ENCODE measurements at regions not wholly inside any gene's neighbourhood (a gene's known extent, or its start where the extent isn't known, plus 50 kb on each side); places are given as distances from the start of the nearest gene placed in this dataset.

DNA sequence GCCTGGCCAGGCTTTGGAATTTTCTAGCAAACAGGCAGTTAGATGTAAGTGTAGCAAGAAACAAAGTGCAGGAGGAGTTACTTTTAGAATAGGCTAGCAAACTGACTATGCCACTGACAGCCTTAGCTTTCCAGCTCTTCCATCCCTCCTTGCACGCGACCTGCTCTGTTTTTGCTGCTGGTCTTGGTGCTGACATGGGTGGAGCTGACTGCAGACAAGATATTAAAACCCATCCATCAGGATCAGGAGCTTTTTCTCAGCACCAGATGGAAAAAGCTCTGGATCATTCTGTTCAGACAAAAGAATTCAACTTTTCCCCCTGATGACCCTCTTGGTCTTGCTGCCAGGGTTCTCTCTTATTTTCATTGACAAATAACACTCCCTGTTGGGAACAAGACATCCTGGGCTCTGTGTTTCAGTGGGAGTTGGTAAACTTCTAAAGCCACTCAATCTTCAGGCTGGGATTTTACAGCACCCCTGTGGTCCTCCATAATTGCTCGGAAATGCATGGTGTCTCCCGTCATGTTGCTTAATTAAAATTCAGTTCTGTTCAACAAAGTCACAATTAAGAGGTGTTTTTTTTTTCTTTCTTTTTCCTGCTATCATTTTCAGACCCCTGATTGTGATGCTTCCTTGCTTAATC, 240.0 kb upstream of the LARGE1 start:
- no peak for DNase-seq

DNA sequence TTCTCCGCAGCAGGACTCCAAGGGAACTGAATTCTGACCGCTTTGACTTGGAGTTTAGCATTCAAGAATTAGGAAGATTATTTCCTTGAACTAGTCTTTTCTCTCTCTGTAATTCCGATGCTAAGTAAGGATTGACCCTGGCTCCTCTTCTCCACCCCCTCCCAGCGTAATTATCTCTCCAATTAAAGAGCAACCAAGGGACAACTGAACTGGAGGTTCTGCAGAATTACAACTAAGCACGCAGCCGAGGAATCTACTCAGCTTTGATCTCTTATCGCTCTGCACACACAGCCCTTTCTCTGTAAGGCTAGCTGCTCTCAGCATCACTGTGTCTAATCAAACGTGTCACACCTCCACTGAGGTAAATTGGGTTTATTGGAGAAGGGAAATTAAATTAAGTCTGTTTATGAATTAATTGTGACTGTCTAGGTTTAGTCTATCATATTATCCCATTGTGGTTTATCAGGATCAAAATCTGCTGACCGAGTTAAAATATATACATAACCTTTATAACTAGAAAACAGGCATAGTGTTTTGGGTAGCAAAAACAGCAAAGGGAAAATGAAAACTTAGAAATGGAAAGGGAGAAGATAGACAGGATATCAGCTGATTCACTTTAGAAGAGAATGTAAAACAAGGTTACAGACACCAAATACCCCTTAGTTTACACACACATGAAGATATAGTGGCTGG, 241.3 kb upstream of the LARGE1 start:
- DNase-seq: no peak

DNA sequence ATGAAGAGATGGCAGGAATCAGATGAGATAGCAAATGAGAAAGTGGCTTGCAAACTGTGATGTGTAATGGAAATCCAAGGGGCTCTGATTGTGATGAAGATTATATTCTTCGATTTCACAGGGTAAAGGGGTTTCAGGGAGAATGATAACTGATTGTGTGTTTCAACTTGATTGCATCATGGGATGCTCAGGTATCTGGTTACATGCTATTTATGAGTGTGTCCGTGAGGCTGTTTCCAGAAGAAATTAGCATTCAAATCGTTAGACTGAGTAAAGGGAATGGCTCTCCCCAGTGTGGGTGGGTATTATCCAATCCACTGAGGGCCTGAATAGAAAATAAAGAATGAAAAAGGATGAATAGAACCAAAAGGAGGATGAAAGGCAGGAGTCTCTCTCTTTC, 278.7 kb upstream of the LARGE1 start:
- DNase-seq: no peak

DNA sequence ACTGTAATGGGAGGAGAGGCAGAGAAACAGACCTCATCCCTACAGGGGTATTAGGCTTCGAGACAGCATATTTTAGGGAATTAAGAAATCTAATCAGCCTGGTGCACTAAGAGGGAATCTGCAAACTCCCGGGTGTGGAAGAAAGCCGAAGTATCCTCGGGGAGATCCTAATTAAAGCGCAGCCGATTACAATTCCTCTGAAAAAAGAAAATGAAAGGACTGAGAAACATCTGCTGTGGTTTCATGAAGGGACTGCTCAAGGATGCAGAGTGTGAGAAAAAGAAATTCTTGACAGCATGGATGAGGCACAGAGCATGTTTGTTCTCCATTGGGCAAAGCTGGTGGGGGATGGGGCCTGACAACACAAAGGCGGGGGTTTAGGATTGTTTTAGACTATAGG, 290.0 kb upstream of the LARGE1 start:
- DNase-seq: no peak

DNA sequence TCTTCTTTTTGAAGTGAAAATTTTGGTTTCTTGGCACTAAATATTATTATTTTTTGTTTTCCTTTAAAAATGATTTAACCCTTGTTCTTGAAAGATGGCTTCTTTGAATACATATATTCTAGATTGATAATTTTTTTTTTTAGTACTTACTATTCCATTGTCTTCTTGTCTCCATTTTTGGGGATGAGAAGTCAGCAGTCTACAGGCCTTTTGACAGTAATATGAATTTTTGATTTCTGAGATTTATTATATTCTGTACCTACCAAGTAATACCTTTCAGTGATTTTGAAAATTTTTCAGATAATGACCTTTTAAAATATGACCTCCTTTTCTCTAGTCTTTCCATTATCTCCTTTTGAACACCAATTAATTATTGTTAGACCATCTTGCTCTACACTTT, 294.1 kb upstream of the LARGE1 start:
- no peak for DNase-seq

DNA sequence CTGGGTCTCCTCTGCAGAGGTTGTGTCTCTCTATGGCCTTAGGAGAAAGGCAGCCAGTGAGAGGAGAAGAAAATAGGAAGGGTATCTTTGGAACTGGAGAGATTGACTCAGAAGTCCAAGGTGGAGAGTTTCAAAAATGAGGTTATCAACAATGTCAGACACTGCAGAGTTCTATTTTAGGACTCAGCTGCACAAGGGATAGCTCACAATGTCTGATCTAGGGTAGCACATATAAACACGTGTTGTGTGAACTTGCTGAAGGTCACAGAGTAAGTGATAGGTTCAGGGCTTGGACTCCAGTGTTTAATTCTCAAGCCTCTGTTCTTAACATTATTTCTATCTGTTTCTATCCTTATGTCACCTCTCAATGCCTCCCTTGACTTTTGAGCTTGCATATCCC, 305.0 kb upstream of the LARGE1 start:
- DNase-seq: no peak

DNA sequence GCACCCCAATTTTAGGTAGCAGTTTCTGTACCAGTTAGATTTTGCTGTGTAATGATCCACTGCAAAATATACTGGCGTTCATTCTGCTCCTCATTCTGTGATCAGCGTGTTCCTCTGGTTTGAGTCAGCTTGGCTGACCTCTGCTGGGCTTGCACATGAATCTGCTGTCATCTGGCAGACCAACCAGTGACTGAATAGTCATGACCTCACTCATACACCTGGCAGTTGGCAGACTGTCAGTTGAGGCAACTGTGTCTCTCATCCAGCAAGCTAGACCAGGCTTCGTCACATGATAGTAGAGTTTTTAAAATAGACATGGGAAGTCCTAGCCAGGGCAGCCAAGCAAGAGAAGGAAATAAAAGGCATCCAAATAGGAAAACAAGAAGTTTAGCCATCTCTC, 316.3 kb upstream of the LARGE1 start:
- no peak for DNase-seq

DNA sequence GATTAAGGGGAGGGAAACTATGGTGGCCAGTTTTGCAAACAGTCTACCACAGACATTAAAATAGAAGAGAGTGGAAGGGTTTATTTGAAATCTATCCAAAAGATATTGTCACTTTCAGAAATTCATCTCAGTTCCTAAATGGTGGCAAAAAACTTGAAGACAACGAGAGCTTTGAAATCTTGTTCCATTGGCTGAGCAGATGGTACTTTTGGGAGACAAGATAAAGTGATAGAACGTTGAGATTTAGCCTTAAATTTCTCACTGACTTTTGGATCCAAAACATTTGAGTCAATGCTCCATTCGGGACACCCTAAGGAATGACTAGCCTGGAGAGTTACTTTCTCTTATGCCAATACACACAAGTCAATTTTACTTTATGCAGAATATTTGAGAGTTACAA, 319.1 kb upstream of the LARGE1 start:
- no peak for DNase-seq

DNA sequence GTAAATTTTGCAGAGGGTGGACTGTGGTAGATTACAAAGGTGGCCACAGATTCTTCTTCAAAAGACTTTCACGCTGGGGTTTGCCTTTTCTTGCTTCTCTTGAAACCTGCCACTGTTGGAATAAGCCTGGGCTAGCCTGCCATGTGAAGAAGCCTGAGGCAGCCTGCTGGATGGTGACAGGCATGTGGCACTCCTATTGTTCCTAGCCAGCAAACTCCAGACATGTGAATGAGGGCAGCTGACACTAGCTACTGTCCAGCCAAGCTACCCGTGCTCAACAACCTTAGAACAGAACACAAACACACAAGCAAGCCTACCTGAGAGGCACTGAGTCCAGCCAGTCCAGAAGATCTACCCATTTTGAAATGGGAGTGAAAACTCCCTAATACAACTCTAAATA, 322.7 kb upstream of the LARGE1 start:
- no peak for DNase-seq

DNA sequence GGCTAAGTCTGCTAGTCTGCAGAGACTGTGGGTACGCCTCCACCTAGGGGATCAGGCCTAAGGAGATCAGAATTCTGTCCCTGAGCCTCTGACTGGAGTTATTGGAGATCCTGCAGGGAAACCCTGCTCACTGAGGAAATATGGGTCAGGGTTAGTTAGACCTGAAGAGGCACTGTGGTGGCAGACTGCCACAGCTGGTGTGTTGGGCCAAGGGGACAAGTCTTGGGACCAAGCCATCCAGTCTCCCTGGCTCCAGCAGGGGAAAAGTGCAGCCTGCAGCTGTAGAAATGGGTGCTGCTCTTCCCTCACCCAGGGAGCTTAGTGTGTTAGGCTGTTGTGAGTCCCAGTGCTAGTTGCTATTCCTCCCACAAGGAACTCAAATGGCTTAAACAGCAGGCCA, 334.8 kb upstream of the LARGE1 start:
- DNase-seq: no peak

DNA sequence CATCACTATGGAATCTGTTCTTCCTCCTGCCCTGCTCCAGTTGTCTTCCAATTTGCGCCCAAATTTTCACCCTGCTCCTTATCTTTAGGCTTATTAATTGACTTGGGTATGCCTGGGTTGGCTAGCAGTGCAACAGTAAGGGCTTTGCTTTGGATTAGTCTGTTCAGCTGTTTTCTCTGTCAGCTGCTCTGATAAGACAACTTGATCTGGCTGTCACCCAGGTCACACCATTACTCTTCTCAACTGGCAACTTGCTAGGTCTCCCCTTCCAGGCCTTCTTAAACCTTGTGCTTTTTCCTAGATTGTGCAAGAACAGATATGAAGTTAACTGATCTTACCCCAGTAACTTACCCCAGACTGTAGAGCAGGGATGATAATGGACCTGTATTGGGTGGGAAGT, 357.8 kb upstream of the LARGE1 start:
- DNase-seq: no peak

DNA sequence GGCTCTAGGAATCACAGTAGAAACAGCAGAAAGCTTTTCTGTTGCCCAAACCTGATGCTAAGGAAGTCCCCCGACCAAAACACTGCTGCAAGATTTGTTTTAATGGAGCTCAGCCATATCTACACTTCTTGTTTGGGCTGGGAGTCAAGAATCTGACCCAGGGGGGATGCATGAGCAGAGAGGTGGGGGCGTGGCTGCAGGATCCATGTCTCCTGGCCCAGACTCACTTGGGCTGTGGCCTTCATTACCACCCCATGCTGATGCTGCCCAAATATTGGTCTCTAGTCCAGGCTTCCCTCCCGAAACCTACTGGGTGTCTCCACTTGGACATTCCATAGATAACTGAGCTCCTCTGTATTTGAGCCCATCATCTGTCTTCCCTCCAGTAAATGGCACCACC, 361.5 kb upstream of the LARGE1 start:
- DNase-seq: no peak

DNA sequence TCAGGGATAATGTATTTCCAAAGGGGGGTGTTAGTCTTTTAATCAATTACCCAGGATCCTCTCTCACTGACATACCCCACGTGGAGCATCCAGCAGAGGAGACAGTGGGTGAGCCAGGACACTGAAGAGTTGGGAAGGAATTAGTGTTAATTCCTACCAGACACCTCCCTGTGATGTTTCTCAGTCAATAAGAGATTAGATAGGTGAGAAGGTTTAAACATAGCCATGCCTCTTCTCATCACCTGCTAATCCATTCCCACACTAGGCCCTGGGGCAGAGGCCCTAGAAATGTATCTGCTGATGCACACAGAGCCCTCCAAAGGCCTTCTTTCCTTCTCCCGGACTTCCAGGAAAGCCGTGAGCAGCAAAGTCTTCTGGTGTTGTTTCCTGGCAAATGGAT, 363.6 kb upstream of the LARGE1 start:
- DNase-seq: no peak

DNA sequence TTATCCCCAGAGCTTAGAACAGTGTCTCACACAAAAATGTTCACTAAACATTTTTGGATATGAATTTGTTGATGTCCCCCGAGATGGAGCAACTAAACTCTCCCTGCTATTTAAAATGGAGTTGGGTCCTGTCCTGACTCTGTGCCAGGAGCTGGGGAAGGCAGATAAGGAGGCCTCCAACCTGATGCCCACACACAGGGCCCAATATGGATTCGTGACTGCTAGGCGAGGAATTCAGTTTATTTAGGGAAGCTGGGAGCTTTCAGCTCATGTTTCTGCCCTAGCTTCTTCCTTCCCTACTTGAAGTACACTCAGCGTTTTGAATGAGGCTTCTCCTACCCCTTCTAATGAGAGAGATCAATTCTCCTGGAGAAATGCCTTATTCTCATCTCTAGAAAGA, 373.0 kb upstream of the LARGE1 start:
- no peak for DNase-seq

DNA sequence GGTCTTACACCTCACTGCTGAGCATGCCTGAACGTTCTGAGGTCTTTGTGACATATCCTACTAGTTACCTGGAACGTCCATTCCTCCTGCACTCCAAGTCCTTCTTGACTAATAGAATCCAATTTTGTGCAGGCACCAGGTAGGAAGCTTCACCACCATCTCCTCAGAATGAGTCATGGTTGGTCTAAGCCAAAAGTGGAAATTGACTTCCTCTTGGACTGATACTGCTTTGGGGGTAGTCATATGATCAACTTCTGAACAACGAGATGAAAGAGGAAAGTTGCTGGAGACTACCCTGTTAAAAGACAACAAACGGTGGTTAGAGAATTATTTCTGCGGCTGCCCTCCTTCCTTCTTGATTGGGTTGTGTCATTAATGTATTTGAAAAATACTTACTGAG, 374.2 kb upstream of the LARGE1 start:
- no peak for DNase-seq

DNA sequence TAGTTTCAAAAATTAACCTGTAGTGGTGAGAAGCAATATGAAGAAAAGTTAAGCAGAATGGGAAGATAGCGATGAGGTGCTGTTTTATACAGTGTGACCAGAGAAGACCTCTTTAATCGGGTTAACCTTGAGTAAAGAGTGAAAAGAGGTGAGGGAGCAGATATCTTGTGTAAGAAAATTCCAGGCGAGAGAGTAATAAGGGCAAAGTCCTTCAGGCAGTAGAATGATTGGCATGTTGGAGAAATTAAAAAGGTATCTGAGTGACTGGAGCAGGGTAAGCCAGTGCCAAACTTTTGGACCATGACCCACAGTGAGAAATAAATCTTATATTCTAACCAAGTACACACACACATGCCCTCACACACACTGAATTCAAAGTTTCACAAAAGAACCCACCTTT, 374.7 kb upstream of the LARGE1 start:
- no peak for DNase-seq

DNA sequence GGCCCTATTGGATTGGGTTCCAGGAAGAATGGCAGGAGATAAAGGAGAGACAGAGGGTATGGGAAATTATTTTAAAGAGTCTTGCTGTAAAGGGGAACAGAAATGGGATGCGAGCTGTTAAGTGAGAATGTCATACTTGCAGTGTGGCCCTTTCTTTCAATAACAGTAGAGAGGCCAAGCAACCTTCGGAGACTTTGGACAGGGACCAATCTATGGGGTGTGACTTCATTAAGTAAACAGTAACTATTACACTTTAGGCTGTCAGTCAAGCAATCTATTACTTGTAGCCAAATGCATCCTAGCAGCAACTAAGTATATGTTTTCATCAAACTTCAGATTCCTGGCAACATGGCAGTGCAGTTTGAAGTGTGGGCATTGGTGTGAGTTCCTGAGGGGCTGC, 376.2 kb upstream of the LARGE1 start:
- no peak for DNase-seq

DNA sequence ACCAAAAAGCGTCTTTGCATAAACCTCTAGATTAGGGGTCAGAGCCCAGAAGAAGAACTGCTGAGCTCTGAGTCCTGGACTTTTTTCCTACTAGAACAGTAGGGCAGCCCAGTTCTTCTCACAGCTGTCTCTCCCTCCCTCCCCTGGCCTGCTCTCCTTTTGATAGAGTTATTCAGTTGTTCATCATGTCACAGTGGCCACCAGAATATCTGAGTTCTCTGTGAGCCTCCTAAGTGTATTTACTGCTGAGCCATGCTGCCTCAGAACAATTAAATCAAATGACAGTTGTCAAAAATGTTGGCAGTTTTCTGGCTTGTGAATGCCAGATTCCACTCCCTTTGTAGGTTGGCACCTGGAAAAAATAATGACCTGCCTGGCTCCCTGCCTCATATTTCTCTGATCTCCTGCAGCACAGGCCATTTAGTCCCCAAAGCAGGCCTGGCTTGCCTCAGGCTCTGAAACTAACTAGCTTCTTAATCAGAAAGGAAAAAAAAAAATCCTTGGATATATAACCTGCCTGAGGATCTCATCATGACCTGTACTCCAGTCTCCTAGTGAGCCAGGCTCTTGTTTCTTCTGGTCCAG, 377.4 kb upstream of the LARGE1 start:
- DNase-seq: no peak

DNA sequence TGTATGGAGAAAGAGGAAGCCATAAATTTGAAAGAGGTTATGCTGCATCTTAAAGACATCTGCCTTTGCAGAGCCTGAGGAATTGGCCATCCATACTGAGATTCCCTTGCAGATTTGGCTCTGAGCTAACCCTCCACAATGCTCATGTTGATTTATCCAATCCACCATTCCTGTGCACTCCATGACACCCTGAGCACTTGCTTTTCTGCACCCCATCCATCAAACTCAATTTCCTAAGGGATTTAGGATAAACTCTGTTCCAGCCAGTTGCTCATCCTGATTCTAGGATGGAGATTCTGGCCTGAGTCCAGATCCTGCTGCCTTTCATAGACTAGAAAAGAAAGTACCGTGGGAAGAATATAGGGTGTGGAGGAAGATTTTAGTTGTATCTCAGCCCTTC, 379.2 kb upstream of the LARGE1 start:
- no peak for DNase-seq

DNA sequence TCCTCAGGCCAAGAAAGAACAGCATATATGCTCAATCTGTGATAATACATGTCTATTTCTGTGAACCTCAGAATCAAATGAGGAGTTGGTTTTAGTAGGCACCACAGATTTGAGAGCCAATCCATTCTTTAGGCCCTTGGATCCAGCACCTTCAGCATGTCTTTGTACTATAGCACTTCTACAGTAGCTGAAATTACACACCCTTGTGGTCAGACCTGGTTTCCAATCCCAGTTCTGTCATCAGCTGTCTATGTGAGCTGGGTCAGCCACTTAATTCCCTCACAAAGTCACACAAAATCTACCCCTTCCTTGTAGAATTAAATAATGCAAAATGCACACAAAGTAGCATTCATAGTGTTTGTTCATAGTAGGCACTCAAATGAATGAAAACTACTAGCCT, 381.3 kb upstream of the LARGE1 start:
- no peak for DNase-seq

DNA sequence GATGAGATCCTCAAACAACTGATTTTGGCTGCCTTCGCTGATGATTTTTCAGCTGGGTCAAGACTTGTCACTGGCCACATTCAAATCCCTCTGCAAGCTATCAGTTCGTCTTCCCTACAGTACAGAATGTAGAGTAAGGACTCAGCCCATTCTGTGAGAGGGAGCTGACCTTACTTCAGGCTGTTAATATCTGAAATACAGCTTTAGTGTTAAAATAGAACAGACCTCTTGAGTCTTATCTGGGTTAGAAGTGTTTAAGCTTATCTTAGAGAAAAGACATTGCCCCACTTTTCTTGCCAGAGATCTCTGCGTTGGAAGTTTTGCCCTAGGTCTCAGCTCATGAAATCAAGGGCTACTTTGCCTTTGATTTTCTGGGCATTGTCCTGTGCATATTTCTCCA, 383.4 kb upstream of the LARGE1 start:
- DNase-seq: no peak

DNA sequence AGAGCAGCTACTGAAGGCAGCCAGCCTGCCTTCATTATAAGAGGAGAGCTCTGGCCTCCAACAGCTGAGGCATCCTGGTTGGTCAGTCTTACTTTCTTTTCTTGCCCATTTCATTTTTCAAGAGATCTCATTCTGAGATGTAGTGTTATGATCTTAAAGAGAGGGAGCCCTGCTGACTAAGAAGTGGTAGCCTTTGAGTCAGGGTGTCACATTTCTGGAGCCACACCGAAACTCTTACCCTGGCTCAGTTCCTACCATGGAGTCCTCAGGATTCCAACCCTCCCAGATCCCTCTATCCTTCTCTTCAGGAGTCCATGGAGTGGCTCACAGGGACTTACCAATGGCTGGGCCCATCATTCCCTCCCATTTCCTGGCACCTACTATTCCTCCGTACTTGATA, 386.1 kb upstream of the LARGE1 start:
- DNase-seq: no peak

DNA sequence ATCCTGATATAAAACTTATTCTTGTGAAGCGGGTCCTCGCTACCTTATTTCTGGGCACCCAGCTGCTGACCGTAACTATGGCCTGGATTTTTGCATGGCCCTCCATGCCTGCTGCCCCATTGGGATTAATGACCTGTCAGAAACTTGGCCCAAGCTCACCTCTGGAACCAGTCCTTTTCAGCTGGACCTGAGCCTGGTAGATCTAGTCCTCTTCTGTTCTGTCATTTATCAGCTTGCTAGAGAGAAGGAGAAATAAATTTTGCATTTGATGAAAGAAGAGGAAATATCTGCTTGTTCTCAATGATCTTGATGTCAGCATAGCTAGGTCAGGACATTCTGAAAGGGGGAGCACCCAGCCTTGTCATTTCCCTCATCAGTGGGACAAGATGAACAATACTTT, 387.8 kb upstream of the LARGE1 start:
- DNase-seq: no peak

DNA sequence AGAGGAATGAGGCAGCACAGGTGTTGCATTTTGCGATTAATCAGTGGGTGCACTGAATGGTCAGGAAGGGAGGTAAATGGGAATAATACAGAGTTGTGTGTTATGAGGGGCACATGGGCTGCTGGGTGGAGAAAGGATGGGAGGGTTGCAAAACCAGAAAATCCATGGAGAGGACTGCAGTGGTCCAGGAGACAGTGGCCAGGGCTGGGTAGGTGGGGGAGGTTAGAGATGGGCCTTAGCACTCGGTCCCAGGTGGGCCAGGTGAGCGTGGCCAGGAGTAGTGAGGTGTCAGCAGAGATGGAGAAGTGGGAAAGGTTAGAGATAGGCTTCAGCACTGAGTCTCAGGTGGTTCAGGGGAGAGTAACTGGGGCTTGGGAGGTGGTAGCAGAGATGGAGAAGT, 399.1 kb upstream of the LARGE1 start:
- DNase-seq: no peak

DNA sequence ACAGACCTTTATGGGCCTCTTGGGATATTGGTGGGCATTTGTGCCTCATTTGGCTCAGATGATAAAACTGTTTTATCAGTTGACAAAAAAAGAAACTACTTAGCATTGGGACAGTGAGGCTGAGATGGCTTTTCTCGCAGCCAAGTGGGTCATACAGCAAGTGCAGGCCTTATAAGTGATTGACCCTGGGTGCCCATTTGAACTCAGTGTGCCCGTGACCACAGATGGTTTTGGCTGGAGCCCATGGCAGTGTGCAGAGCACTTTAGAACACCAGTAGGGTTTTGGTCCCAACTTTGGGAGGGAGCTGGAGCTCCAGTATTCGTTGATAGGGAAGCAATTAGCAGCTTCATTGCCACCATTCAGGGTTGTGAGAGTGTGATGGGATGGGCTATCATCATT, 404.5 kb upstream of the LARGE1 start:
- no peak for DNase-seq

Measured in stimulated activated CD4-positive, alpha-beta T cell treated with anti-CD3 and anti-CD28 coated beads, Interleukin-4, amount 100 ng/mL, for 24 hours (primary cell).